Medulla oblongata (tissue), 1 donor: ENCODE measurements at regions not wholly inside any gene's neighbourhood (a gene's known extent, or its start where the extent isn't known, plus 50 kb on each side); places are given as distances from the start of the nearest gene placed in this dataset.

Experiments used
- DNase-seq: peaks from one replicate; pipeline ENCODE4 v3.0.0-alpha.2; 2015; ENCODE audit errors: extremely low spot score

DNA sequence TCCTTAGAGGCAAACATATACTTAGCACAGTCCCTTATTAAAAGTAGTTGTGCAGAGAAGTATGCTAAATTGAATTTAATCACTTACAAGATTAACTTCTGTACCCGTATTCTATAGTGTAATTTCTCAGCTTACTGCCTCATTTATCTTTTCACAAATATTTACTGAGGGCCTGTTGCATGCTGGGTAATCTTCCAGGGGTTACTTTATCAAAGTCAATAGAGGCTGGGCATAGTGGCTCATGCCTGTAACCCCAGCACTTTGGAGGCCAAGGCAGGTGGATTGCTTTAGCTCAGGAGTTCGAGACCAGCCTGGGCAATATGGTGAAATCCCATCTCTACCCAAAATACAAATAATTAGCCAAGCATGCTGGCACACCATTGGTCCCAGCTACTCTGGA lies 111.7 kb upstream of the RAB27B start:
- DNase-seq, result no peak

DNA sequence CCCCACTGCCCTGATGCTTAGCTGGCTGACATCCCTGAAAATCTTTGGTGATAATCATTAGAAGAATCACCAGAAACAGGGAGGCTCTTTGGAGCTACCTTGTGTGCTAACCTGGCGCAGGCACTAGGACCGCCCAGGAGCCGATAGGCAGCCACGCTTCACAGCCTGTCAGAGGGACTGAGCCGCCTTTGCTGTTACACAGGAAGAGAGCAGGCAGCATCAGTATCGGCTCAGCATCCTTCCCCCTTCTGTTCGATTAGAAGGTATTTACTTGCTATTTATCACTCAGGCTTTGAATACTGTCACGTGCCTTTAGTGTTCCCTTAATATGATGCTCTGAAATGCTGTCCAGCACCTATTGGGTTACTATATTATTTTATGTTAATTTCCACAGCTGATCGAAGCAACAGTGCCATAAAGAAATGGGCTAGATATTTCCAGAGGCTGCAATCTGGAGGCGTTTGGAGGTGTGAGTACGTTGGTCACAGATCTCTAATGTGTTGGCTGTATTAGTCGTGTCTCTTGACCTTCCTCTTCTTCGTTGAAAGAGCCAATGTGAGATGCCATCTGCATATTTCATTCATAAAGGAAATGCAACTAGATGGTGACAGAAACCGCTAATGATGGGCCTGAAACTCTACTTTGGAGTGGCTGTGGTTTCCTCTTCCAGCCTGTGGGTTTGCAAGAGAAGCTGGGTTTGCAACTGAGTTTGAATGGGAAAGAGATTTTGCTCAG lies 110.4 kb upstream of the RAB27B start:
- DNase-seq, result peak; percentile 37

DNA sequence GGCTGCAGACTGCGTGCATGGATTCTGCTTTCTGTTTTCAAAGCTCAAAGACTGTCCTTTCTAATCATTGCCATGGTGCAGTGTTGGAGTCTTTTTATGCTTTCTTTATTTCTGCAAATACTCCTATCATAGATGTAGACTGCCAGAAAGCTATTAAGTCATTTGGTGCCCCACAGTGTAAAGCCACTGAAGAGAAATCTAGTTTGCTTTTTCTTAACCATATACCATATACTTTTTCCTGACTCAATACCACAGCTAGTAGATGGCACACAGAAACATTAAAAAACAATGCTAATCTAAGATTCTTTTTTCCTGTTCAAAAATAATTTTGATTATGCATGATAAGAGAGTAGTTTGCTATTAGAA lies 109.9 kb upstream of the RAB27B start:
- no peak for DNase-seq

DNA sequence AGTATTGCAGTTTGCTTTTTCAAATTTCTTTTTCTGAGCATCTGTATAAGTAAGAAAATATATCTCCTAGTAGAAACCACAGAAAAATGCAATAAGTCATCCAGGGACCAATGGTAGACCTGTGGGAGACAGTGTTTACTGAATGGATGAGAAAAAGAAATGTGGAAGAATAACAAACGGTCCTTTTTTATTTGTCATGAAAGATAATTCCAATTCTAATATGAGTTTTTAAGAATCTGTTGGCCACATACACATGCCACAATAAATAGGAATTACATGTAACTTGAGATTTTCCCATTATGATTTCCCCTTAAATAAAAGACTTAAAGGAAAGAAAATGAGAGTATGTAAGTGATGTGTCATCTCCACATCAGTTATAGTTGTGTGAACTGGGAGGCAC lies 107.7 kb upstream of the RAB27B start:
- DNase-seq, result no peak

DNA sequence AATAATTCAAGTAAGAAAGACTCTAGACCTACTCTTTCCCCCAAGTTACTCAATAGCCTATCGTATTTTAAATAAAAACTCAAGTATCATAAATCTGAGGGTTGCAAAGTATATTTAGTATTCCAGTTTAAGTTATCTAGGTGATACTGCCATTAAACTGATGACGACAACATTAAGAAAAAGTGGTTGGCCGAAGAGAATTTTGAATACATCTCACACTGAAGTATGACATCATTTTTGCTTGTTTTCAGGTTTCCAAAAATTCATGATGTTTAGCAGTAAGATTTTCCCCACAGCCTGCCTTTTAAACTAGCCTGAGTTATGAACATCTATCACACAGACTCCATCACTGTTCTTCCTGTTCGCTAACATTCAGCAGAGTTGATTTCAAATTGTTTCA lies 102.1 kb upstream of the RAB27B start:
- DNase-seq, result no peak

DNA sequence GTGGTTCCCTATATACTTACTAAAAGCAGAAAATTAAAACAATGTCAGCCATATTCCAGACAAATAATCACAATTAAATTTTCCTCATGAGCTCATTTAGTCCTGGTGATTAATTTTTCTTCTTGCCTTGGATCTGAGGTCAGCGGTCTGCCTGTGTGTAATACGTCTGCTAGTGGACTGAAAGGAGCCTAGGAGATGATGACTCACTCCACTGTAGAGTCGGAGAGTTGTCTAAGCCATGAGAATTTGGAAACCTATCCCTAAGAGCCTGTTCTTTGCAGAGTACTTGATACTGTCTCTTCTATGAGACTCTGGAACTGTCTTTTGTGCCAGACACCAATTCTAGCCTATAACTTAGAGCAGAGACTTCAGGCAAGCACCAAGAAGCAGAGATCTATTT lies 94.2 kb upstream of the RAB27B start:
- no peak for DNase-seq

DNA sequence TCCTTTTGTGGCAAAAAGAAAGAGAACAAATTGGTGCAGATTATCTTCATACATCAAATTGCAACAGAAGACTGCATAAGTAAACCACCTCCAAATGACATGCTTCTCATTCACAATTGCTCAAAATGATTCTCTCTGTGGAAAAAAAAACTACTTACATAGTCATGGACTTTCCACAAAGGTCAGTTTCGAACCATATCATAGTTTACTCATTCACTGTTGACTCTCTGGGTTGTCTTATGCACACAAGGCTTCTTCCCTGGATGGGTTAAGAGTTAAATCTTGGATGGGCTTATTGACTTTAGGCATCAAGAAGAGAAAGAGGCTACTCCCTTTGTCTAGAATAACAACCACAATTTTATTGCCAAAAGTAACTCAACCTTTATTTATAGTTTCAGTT lies 91.3 kb upstream of the RAB27B start:
- no peak for DNase-seq

DNA sequence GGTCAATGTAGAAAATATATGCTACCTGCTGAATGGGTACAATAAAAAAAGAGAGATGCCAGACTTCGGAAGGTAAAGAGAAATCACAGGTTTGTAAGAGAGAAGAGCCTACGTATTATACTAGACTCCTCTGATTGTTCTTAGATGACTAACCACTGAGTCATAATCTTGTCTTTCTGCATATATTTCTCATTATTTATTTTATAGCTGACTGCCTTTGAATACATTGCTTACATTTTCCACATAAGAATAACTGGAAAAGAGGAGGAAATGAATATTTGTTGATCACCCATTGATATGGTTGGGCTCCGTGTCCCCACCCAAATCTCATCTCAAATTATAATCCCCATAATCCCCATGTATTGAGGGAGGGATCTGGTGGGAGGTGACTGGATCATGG lies 90.3 kb upstream of the RAB27B start:
- no peak for DNase-seq

DNA sequence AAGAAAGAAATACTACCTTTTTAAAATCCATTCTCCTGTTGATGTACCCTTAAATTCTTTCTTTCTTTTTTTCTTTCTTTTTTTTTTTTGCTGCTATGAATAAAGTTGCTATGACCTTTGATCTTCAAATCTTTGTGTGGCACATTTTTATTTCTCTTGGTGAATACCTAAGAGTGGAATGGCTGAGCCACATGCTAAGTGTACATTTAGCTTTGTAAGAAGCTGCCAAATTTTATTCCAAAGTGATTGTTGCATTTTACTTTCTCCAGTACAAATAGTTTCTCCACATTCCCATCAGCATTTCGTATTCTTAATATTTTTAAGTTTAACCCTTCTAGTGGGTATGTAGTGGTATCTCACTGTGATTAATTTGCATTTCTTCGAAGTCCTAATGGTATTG lies 88.8 kb upstream of the RAB27B start:
- DNase-seq, result no peak

DNA sequence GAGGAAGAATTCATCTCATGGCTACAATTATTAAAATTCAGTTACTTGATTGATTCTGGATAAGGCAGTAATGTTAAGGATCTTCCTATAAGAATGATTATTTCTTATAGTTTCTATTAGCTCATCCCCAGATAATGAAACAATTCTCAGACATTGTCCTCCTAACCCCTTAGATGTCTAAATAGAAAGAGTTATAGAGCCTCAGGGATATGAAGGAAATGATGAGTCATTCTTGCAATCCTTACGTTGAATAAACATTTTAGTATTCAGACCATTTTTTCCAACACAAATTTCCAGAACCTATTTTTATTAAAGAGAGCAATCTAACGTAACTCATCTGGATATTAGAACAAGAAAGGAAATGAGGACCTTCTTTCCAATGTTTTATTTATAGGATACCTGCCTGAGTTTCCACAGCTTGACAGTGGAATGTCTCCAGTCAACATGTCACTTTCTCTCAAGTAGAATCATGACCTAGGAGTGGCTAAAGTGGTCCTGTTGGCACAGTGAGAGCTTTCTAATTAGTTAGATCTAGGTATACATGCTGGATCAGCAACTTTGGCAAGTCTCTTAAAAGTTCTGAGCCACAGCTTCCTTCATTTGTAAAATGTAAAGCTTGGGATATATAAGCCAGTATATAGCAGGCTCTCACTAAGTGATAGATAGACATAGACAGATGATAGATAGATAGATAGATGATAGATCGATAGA lies 88.0 kb upstream of the RAB27B start:
- no peak for DNase-seq

DNA sequence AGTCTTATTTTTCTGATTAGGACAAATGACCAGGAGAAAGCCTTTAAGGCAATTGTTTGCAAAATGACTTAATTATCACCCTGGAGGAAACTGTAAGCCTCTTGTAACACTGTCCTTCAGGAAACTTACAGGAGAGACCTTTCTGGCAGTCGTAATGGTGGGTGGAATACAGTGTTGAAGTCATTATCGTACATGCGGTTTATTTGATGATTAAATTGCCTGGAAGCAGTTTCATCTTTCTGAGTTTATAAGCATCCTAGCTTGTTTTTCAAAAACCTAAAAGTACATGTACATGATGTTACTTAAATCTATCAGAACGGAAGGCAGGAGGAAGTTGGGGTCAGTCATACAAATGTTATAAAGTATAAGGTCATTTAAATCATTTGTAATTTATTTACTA lies 86.2 kb upstream of the RAB27B start:
- DNase-seq, result no peak

DNA sequence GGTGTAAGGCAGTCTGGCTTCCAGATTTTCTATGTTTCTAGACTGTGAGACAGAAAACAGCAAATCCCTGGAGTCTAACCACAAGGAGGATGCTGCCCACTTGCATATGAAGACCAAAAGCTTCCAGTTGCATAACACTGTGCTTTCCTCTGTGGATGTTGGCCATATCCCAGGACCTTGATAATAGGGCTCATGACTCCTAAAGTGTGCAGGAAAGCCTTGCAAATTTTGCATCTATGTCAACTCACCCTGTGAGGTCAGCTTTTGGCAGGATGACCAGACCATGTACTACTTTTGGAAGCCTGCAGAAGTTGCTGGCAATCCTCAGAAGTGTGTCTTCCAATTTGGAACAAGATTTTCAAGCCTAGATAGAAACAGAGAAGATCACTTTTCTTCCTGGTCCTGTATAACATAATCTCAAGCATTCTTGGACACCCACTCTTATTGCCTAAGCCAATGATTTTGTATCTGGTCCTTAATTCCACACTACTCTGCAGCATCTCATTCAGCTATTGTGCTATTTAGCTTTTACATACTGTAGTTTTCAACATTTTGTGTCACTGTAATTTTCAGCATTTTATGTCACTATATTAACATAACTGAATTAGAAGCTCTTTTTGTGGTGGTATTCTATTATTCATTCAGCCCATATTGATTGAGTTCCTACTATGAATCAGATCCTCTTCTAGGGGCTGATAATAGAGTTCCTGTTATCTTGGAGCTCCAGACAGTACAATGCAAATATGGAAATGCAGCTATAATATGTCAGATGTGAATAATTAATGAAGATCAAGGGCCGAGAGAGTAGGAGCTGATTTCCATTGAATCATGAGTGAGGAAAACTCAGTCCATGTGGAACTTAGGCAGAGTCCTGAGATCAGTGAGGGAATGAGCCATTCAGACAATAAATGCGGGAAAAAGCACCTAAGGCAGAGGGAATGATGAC lies 85.3 kb upstream of the RAB27B start:
- DNase-seq, result peak; percentile 64

DNA sequence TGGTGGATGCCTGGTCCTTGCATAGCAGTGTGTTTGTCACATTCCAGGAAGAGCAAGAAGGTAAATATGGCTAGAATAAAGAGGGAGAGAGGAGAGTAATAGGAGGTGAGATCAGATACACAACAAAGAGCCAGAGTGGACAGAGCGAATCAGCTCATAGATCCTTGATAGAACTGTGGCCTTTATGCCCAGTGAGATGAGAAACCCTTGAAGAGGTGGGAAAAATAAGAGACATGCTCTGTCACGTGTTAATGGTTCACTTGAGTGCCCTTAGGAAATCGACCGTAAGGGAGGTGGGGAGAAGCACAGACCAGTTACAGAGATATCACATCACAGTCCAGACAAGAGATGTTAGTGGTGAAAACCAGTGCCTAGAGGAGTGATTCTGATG lies 84.7 kb upstream of the RAB27B start:
- no peak for DNase-seq

DNA sequence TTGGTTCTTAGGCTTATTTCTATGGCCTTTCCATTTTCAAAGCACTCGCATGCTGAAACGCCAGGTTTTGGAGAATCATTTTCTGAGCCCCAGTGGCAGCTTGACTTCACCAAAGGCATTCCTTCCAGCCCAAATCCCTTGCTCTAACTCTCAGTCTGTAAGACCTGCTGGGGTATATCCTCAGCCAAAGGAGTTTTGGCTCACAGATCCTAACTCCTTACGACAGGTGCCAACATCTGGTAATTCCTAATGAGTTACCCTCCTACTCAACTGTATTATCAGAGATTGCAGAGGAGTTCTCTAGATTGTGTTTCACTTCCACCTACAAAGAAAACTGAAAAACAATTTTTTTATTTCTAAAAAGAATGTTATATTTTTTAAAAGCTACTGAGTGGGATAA lies 79.0 kb upstream of the RAB27B start:
- DNase-seq, result no peak

DNA sequence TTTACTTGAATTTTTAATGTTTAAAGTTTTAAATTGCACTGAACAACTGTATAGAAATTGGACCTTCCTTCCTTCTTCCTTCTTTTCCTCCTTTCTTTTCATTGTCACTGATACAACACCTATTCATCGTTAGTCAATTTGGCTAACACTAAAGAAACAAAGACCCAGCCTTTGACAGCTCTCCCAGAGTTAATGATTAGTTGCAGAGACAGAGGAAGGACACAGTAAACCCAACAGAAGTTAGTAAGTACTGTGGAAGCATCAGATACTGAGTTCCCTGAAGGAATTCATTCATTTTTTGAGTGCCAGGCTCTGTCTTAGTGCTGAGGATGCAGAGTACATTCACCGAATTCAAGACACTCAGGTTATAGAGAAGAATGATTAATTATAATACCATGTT lies 77.9 kb upstream of the RAB27B start:
- DNase-seq, result no peak

DNA sequence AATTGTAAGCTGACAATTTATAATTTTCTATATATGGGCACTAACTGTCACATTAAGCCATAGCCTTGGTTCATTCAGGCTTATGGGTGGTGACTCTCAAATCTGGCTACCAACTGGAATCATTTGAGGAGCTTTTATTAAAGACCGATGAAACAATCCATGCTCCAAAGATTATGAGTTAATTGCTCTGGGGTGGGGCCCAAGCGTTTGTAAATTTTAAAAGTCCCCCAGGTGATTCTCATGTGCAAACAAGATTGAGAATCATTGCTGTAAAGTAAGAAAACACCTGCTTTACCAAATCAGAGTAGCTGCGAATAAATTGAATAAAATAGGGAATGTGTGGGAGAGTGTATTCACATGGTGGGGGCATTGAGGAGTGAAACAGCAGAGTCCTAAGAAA lies 76.1 kb upstream of the RAB27B start:
- no peak for DNase-seq

DNA sequence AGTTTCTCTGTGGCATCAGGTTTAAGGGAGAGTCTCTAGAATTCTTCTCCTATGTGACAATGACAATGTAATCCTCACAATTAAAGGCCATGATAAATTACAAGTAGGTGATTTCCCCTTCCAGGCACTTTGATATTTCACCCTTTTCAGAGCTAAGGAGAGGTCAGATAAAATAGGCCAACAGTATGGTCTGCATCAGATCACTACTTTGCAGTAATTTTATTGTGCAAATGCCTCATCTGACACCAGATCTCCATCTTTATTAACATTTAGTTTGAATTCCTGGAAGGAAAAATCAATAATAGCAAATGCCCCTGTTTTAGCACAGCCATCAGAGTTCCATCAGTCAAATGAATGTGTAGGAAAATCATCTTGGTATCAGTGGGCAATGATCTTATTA lies 72.8 kb upstream of the RAB27B start:
- no peak for DNase-seq

DNA sequence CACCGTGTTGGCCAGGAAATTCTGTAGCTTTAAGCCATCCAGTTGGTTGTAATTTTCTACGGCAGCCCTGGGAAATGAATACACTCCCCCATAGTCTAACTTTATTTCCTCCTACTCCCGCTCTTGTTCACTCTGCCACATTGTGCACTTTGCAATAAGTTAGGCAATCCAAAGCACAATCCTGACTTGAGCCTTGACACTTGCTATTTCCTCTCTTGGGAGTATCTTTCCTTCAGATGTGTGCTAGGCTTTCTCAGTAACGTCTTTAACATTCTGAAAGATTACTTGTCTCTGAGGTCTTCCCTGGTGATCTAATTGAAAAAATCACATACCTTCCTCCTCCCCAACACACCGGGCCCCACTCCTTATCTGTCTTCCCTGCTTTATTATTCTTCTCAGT lies 65.9 kb upstream of the RAB27B start:
- DNase-seq, result no peak

DNA sequence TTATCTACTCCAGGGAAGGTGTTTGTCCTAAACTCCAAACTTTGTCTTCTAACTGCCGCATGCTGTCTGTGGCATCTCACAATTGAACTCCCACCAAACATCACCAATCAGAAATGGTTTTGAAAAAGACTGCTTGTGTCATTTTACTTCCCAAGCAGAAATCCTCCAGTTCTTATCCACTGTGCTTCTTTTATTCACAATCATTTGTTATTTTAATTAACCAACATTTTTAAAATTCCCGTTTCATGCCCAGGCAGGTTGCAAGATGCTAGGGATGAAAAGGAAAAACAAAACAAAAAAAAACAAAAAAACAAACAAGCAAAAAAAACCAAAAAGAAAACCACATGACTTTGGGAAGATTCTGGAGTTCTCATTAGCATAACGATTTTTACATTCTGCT lies 63.5 kb upstream of the RAB27B start:
- no peak for DNase-seq

DNA sequence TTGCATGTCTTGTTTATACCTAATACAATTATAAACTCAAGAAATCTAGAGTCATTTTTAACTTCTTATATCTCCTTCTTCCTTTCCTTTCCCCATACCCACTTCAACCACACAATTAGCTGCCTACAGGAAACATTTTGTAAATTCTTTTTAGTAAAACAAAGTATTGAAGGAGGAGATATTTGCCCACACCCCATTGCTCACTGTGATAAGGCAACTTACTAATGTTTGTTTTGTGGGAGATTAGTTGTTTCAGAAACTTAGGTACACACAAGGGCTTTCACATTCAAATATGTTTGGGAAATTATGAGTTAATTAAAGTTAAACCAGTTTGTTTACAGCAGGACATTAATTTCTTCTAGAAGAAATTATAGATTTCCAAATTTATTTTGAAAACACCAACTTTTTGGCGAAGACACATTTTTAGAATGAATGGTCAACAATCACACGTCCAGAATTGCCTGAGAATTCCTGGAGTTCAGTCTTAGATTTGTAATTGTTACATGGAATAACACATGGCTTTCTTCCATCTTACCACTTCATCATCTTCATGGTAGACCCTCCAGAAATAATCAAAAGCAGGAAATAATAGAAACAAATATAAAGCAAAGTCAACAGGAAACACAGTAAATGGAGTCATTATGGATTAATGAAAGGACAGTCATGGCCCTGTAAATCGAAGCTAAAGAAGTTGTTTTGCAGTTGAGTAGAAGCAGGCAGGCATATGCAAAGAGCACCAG lies 62.5 kb upstream of the RAB27B start:
- DNase-seq, result no peak

DNA sequence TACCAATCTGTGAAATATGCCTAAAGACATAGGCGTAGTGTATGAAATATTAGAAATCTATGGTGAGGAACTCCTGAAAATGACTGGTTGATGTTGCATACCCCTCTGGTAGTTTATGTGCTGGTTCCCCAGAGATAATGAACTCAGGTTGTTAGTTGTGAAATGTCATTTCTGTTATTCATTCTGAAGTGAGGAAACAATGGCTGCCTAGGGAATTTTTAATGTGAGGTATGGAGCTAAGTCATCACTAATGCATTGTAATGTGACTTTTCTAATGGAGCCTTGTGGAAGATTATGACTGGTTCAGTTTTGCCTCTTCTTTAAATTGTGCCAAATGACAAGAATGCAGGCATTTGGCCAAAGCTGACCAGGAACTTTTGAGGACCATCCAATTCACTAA lies 61.6 kb upstream of the RAB27B start:
- no peak for DNase-seq

DNA sequence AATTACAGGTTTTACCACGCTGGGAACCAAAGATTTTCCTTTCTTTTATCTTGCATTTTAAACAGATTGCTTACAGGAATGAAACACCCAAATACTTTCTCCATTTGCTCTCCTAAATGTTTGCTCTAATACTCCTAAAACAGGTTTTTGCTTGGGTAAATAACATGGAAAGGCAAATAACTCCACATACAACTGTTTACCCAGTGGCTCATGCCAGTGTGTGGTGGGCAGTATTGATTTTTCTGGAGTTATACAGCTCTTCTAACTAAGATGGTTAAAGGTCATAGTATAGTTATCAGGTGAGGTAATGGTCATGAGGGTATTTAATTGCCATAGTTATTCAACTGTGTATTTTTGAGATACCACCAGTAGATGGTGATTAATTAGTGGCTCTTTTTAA lies 61.2 kb upstream of the RAB27B start:
- no peak for DNase-seq
